GM18858 (cell line): ENCODE measurements at regions not wholly inside any gene's neighbourhood (a gene's known extent, or its start where the extent isn't known, plus 50 kb on each side); places are given as distances from the start of the nearest gene placed in this dataset.

ENCODE experiments used
- ATAC-seq: cut with Tn5 transposase; IDR thresholded peaks from one replicate; pipeline ENCODE4 v1.9.1; 2021; ENCODE audit not compliant: unreplicated experiment

DNA sequence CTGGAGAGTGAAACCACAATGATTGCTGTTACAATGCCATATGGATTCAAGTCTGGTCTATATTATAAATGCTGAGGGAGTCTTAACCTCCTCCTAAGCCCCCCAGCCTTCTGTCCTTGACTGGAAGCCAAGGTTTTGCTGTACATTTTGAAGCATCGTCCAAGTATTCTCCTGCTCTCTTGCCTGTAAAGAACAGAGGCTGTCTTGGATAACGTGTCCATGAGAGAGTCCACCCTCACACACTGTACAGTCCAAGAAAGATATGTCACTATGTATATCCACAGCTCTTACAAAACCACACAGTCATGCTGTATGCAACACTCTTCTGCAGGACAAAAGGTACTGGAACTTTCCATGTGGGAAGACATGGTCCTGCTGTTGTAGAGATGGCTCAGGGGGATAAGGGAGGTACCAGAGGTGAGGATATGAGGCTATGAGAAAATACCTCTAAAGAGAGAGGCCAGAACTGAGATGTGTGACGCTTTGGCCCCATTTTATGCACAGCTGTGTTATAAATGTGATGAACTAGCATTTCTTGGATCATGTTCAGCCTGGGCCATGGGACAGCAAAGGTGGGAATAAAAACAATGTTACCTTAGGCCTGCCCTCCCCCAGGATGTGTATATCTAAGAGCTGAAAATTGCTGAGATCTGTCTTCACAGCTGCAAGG, 678.6 kb downstream of the IQCM start:
- no peak for ATAC-seq

DNA sequence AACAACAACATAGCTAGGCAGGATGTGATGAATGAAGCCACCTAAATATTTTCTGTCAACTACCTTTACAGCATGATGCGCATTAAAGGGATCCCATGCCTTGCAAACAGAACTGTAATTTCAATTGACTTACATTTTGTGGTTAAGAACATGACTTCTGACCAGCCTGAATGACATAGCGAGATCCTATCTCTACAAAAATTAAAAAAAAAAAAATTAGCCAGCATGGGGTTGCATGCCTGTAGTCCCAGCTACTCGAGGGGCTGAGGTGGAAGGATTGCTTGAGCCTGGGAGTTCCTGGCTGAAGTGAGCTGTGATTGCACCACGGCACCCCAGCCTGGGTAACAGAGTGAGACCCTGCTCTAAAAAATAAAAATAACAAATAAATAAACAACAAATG, 680.6 kb downstream of the IQCM start:
- ATAC-seq: no peak

DNA sequence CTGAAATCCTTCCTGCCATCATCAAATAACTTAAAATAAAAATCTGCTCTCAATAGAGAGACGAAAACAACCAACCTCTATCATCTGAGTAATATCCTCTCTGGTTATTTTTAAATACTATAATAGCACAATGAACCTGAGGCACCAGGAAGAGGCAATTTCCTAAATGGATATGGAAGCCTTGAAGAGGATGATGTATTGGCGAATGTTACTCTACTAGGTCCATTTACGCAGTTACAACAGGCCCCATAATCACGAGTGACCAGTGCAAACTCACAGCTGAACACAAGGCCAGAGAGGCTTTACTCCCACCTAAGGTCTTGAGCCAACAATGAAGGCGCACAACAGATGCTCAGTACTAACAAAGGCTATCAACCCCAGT, 678.8 kb upstream of the NR3C2 start:
- no peak for ATAC-seq

DNA sequence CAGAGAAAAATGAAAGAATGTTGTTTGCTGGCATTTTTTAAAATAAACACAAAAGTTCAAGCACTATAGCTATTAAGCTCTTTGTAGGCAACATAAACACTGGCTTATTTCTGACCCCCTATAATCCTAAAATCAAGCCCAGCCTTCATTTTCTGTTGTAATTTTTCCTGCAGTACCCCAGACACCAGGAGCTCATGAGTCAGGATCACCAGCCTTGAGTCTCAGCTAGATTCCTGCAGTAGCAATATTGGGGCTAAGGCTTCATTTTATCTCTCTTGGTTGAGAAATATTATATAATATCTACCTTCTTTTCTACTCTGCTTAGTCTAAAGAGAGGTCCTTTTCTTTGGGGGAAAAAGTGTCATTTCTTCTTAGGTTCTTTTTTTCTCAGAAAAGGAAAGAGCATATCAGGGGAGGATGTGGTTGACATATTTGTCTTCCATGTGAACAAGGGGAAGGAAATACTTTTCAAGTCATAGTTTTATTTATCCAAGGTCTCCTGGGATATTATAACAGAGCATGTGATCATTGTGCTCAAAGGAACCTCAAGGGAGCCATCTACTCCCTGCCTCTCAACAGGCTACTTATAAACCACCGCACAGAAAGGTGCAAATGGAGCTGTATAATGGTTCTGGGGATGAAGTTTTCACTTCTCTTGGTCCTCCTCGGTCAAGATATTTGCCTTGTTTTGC, 678.3 kb upstream of the NR3C2 start:
- ATAC-seq: no peak

DNA sequence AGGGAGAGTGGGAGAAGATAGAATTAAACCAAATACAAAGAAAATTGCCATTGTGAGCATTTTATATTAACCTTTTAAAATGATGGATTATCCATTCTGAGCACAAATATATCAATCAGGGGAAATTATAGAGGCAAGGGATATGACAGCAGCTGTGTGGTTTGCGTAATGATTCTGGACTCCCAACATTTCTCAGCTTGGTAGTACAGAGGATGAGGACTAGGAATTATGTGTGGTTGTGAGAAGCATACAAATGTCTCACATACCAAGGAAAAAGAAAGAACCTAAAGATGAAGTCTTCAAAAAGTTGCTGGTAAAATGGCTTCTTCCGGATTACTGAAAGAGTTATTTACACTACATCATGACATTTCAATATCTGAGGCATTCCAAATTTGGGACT, 674.6 kb upstream of the NR3C2 start:
- ATAC-seq: no peak

DNA sequence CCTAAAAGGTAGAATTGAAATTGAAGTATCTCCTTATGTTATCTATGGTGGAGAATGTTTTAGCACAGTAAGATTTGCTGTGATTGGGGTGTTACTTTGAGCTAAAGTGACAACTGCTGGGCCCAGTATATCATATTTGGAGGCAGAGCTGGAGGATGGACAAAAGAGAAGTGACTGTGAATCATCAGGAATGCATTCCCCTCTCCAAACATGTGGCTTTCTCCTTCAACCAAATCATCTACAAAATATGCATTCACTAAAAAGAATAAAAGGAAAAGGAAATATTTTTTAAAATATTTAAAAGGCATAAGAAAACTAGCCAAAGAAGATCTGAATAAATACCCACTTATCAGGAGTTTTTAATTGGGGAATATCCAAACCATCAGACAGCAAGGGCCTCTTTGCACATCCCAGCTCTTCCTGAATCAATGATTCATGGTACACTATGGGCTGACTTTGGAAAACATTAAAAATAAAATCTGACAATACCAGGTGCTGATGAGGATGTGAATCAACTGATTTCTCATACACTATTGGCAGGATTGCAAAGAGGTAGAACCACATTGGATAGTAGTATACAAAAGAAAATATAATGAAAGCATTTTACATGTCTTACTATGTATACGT, 671.7 kb upstream of the NR3C2 start:
- ATAC-seq: no peak

DNA sequence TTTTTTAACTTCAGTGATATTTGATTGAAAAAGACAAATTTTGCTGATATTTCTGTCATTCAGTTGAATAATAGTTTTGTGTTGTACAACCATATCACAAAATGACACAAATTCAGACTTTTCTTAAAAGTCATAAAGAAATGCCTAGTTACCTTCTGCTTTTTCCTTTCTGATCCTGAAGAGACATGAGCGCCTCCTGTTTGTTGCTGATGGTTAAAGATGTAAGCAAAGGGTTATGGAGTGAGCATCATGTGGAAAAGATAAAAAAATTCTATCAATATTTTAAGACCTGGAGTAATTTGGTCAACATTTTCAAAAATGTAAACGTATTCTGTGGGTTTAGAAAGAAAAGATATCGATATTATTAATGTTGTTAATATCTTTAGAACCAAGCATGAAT, 669.9 kb upstream of the NR3C2 start:
- no peak for ATAC-seq

DNA sequence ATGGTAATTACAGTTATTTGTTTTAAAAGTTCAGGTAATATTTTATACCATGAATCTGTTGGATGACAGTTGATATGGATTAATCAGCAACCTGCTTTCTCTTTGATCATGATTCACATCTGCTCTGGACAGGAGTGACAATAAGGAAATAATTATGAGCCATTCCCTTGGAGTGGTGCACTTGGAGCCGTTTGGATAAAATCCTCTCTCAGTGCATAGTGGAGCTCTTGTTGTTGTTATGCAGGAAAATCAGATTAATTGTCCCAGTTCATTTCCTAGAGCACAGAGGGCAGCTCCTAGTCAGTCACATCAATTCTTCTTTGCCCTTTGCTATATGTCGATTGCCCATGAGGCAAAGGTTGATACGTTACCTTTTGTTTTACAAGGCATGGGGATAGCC, 668.3 kb upstream of the NR3C2 start:
- ATAC-seq: no peak

DNA sequence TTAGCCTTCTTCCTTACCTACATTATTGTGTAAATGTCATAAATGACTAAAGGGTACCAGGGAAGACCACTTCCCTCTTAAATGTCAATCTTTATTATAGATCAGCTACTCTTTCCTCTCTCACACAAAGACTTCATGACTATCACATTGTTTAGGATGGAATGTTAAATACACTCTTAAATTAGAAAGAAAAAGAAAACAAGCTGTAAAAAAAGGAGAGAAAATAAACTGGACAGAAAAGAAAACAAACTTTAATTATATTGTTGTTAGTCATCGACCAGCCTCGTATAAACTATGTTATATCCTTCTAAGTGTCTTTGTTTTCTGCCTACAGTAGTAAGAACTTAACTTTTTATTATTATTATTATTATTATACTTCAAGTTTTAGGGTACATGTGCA, 666.4 kb upstream of the NR3C2 start:
- no peak for ATAC-seq

DNA sequence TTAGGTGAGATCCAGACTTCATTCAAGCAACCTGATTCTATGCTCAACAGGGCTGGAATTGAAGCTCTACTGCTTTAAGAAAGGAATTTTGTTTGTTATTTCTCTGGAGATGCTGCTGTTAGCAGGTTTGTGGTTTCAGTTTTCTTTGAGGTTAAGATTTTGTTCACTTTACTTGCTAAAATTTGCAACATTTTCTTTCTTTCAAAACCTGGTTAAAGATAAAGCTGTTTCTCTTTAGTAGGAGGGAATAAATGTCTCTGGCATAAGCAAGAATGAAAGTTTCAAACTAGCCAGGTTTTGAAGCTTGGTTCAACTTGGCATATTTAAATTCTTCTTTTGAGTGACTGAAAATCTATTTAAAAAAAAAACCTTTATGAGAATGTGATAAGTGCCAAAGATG, 660.6 kb upstream of the NR3C2 start:
- ATAC-seq: no peak

DNA sequence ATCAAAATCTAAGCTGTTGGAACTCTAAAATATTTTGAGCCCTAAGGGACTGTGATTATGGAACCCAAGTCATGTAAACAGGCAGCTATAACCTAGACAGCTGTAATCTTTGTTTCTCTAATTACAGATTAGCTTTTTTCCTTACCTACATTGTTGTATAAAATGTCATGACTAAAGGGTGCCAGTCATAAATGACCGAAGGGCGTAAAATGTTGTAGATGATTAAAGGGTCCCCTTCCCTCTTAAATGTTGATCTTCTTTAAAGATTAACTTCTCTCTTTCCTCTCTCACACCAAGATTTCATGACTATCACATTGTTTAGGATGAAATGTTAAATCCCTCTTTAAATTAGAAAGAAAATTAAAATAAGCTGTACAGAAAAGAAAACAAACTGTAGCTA, 659.4 kb upstream of the NR3C2 start:
- ATAC-seq: no peak

DNA sequence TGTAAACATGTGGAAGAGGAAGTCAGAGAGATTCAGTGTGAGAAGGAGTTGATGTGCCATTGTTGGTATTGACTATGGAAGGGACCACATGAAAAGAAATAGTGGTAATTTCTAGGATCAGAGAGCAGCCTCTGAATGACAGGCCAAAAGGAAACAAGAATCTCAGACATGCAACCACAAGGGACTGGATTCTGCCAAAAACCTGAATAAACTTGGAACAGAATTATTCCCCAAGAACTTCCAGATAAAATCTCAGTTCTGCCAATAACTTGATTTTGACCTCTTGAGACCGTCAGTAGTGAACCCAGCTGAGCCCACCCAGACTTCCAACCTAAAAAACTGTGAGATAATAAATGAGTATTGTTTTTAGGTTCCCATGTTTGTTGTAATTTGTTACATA, 653.6 kb upstream of the NR3C2 start:
- no peak for ATAC-seq

DNA sequence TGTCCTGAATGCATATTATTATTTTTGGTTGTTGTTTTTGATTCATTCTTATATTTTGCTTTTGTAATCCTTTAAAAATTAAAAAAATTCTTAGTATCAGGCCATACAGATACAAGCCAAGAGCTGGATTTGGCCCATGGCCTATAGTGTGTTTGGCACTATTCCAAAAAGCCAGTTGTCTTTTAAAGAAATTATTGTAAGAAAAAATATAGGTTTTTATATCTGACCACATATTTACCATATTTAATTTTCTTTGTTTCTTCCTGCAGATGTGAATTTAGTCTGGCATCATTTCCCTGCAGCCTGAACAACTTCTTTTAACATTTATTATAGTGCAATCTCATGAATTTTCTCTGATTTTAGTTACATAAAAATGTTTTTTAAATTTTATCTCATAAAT, 652.8 kb upstream of the NR3C2 start:
- no peak for ATAC-seq

DNA sequence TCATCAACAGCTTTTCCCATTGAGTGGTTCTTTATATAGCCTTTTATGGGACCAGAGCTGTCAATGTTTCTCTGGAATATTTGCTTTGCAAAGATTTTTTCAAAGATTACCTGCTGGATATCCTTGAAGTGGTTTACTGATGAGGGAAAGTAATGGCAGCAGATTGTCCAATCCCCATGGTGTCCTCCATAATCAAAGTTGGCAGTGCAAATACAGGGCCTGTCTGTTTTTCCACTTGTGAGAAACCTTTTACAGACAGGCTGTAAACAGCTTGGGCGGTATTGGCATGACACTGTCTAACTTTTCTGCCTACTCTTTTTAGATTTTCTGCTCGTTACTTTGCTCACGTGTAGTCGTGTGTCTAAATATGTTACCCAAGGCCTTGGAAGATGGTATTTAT, 641.9 kb upstream of the NR3C2 start:
- ATAC-seq: no peak

DNA sequence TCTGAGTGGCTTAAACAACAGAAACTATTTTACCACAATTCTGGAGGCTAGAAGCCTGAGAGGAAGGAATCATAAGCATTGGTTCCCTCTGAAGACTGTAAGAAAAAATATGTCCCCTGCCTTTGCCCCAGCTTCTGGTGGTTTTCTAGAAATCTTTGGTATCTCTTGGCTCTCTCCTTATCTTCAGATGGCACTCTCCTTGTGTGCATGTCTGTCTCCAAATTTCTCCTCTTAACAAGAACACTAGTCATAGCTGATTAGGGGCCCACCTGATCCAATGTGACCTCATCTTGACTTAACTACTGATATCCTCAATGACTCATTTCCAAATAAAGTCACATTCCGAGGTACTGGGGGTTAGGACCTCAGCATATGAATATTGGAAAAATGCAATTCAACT, 635.0 kb upstream of the NR3C2 start:
- no peak for ATAC-seq

DNA sequence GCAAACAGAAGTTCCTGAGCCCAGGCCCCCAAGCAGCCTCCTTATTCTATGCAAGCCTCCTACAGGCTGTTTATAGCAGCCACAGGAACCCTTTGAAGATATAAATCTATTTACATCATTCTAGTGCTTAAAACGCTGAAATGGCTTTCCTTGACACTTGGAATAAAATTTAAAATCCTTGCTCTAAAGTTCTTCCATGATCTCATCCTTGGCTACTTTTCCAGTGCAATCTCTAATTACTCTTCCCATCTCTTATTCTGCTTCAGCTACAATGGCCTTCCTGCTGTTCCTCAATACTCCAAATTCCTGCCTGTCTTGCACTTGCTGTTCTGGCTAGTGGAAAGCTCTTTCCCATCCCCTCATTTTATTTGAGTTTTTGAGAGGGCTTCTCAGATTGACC, 634.2 kb upstream of the NR3C2 start:
- no peak for ATAC-seq

DNA sequence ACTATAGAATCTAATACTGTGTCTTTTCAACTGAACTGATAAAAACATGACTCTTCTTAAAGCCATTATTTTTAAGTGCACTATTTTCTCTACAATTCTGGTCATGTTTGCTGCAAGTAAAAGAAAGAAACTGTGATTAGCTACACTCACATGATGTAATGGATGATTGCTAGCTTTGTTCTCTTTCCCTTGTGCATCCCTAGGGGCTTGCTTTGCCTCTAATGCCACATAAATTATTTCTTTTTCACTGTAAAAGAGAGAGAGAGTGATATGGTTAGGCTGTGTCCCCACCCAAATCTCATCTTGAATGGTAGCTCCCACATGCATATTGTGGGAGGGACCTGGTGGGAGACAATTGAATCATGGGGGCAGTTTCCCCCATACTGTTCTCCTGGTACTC, 630.2 kb upstream of the NR3C2 start:
- no peak for ATAC-seq

DNA sequence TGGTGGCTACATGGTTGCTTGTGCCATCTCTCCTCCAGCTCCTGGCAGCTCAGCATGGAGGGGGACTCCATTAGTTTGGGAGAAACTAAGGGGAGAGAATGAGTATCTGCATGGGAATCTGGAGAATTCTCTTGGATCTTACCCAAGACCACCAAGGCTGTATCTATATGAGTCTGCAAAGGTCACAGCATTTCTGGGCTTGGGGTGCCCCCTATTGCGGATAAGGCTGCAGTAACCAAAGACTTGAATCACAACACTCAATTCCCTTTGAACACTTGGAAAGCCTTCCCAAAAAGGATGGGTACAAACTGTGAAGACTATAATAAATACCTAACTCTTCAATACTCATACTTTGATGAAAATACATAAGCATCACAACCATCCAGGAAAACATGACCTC, 623.5 kb upstream of the NR3C2 start:
- no peak for ATAC-seq

DNA sequence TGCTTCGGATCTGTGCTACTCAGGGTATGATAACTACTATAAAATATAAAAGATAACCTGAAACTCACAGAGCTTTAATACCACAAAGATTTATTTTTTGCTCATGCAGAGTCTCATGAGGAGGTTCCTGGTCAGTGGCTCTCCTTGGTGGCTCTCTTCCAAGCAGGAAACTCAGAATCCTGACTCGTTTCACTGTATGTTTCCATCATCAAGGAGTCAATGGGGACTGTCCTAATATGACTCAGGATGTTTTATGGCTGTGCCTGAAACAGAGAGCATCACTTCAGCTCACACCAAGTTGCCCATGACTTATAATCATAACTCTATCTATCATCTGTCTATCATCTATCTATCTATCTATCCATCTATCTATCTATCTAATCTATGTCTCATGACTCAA, 620.8 kb upstream of the NR3C2 start:
- no peak for ATAC-seq

DNA sequence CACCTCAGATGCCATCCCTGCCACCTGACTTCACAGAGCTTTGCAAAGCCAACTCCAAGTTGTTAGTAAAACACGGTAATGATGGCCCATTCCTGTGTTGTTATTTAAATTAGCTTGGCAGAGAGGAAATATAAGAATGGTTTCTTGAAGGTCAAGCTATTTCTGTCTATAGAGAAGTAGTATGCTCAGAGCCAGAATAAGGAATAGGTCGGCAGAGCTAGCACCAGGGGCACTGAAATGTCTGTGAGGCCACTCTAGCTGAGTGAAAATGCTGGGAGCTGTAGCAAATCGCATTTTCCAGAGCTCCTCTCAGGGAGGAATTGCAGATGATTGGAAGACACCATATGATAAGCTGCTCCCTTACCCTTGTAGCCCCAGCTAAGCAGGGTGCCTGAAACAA, 615.4 kb upstream of the NR3C2 start:
- ATAC-seq: no peak

DNA sequence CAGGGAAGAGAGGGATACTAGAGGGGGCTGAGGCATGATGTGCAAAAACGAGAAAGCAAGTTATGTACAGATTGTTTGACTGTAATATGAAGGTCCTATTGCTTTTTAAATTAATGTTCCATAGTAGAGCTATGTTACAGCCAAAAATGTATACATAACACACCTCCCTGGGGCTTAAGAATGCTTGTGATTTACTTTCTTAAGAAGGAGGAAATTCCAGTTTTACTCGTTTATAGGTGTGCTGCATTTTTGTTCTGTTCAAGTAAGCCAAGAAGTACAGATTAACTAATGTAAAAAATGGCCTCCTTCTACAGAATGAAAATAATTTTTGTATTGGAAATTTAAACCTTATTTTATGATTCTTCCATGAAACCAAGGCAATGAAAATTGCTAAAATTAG, 614.4 kb upstream of the NR3C2 start:
- no peak for ATAC-seq

DNA sequence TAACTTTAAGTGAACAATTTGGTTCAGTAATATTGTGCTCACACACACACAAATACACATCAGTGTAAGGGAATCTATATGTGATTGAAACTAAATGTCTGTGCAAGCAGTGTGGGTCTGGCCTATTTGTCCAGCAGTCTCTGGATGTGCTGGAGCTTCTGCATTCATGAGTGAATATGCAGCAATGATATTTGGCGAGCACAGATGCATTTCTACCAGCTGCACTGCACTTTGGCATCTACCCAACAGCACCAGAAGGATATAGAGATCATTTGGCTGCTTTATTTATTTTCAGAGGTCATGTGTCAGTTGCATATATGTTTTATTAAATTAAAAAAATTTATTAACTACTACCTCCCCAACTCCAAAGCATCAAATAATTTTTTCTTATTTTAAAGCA, 613.4 kb upstream of the NR3C2 start:
- no peak for ATAC-seq

DNA sequence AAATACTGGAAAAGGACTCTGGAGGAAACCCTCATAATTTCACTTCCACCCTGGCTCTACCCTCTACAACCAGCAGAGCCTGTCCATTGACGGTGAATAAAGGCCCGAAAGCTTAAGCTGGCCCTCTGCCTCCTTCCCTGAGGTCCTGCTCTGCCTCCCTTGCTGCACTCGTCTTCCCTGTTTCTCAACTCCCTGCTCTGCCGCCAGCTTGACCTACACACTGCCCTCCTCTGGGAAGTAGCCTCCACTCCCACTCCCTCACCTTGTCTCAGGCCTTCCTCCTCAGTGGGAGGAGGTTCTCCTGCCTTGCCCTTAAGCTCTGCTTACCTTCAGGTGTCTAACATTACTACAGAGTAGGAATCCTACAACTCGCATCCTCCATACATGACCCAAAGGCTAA, 608.6 kb upstream of the NR3C2 start:
- ATAC-seq: no peak
